Thyroid gland (tissue), 4 donors: ENCODE measurements at regions not wholly inside any gene's neighbourhood (a gene's known extent, or its start where the extent isn't known, plus 50 kb on each side); places are given as distances from the start of the nearest gene placed in this dataset.

Experiments
- DNase-seq, 2 donors: peaks; one replicate each; pipeline ENCODE4 v3.0.0-alpha.2; 2019
- H3K27ac ChIP-seq, 3 donors: fragments of 200-600 bp; sonication (generic); 1 replicate in 2 of 3; 2 replicates in 1 of 3; pipeline ENCODE4 v1.5.1; 2016 to 2019; ENCODE audit warnings: mild to moderate bottlenecking in 1 of 3, moderate library complexity in 1 of 3
- H3K27me3 ChIP-seq: fragments of 200-600 bp; sonication (generic); one replicate; pipeline ENCODE4 v1.5.1; 2019
- H3K36me3 ChIP-seq, 2 donors: fragments of 200-600 bp; sonication (generic); one replicate each; pipeline ENCODE4 v1.5.1; 2016 to 2019
- H3K4me1 ChIP-seq, 2 donors: fragments of 200-600 bp; sonication (generic); one replicate each; pipeline ENCODE4 v1.5.1; 2017 to 2019
- H3K4me3 ChIP-seq, 3 donors: fragments of 200-600 bp; sonication (generic); replicated peaks in 1 of 3; 1 replicate in 2 of 3; 2 replicates in 1 of 3; pipeline ENCODE4 v1.5.1; 2016; ENCODE audit warnings: mild to moderate bottlenecking in 1 of 3
- H3K9me3 ChIP-seq: fragments of 200-600 bp; sonication (generic); one replicate; pipeline ENCODE4 v1.5.1; 2017
- POLR2A ChIP-seq, 2 donors: fragments of 450-650 bp; IDR thresholded peaks; one replicate each; pipeline ENCODE4 v1.6.1; 2017; ENCODE audit warnings: antibody characterized with exemption in 2 of 2, mild to moderate bottlenecking in 2 of 2, moderate library complexity in 1 of 2
- WGBS, 2 donors: methylation state at CpG; one replicate each; pipeline ENCODE4 v1.1.5; 2017; 5-methylcytosine and 5-hydroxymethylcytosine counted together
- intact Hi-C: fragments of 100-400 bp; cut with DNase I; formaldehyde crosslinking; loops from one replicate; pipeline ENCODE4 v1.15.1; 2023
- TF ChIP-seq, protein P1 (sequence below), 6 experiments: fragments of 200-600 bp in 3 of 6; fragments of 450-650 bp in 3 of 6; sonication (generic) in 3 of 6; IDR thresholded peaks; one replicate each; pipeline ENCODE4 v1.5.1; 2016 to 2019; ENCODE audit warnings: antibody characterized with exemption in 6 of 6, mild to moderate bottlenecking in 2 of 6, inconsistent platforms in 1 of 6, moderate library complexity in 1 of 6

DNA sequence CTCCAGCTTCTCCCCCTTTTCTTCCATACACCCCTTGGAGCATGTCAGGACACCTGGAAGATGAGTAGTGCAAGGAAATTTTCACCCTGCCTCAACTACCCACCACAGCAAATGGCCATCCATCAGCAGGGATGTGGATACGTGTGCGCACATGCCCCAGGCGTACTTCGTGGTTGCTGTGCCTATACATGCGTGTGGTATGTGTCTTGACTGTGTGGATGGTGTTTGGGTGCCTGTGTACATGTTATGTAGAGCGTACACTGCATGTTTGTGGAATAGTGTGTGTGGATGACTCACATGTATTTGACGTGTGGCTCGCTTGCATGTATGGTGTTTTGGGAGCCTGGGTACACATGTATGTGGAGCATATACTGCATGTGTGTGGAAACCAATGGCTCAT, 158.5 kb downstream of the RRAGC start:
- no peaks in the 10 kb centered on the region for H3K36me3 ChIP-seq
- no peak overlapping the region for H3K4me3 ChIP-seq
- H3K9me3 ChIP-seq: no peaks in the 10 kb centered on the region
- intact Hi-C loops: no loop called here
- no peaks in the 10 kb centered on the region for H3K27me3 ChIP-seq
- DNase-seq: no peak
- 91 to 92% methylated on average over 8 of the region's 8 CpGs for WGBS, 2 donors
- H3K4me1 ChIP-seq: no peaks in the 10 kb centered on the region
- TF ChIP-seq POLR2A (IDR thresholded peaks at IDR 0.05): no peak
- TF ChIP-seq, protein P1, sequence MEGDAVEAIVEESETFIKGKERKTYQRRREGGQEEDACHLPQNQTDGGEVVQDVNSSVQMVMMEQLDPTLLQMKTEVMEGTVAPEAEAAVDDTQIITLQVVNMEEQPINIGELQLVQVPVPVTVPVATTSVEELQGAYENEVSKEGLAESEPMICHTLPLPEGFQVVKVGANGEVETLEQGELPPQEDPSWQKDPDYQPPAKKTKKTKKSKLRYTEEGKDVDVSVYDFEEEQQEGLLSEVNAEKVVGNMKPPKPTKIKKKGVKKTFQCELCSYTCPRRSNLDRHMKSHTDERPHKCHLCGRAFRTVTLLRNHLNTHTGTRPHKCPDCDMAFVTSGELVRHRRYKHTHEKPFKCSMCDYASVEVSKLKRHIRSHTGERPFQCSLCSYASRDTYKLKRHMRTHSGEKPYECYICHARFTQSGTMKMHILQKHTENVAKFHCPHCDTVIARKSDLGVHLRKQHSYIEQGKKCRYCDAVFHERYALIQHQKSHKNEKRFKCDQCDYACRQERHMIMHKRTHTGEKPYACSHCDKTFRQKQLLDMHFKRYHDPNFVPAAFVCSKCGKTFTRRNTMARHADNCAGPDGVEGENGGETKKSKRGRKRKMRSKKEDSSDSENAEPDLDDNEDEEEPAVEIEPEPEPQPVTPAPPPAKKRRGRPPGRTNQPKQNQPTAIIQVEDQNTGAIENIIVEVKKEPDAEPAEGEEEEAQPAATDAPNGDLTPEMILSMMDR (IDR thresholded peaks at IDR 0.05): no peak
- H3K27ac ChIP-seq: no peak overlapping the region

DNA sequence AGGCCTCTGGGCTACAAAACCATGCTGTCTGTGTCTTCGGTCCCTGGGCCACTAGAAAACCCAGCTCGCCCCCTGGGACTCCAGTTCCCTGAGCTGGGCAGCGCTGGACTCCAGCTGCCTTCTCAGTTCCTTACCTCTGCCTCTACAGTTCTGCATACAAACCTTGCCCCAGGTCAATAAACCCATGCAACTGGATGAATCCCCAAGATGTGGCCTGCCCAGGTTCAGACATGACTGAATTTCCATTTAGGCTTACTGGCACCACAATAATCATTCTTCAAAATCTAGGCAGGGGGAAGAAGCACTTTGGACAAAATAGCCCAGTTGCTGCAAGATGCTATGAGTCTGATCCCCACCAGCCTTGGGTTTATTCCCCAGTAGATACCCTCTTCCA, 159.5 kb downstream of the RRAGC start:
- no peak for TF ChIP-seq POLR2A (IDR thresholded peaks at IDR 0.05)
- TF ChIP-seq, protein P1 (IDR thresholded peaks at IDR 0.05): no peak
- Histone ChIP-seq H3K27ac (no peak overlapping the region), H3K27me3 (no peaks in the 10 kb centered on the region), H3K9me3 (no peaks in the 10 kb centered on the region), H3K4me1 (no peaks in the 10 kb centered on the region), H3K36me3 (no peaks in the 10 kb centered on the region), H3K4me3 (no peak overlapping the region)
- DNase-seq: no peak
- WGBS, 2 donors: 93% methylated on average over 3 of the region's 3 CpGs
- intact Hi-C loops: no loop called here

DNA sequence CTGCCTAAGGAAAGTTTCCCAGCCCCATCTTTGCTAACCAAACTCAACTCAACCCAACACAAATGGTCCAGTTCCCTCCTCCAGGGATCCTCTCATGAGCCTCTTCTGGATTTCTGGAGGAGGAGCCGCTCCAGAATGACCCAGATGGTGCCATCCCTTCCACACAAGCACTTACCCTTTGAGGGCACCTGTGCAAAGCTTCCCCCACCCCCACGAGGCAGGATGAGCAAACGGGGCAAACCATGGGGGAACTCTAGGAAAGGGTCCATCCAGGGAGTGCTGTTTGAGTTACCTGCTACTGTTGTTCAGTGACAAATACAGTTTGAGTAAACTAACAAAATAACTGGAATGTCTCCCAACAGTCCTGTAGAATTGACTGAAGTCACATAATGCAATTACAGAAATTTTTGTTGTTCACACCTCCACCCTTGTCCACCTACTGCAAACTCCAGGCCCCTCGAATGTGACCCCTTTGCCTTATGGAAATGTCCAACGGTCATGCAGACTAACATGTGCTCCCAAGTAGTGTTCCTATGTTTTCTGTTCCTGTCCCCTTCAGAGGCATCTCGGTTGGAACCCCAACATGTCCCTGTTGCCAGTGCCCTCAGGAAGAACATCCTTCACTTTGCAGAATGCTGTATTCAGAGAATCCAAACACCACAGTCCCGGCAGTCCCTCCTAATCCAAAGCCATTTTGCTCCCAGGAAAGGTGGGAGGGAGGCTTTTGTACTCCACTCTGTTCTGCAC, 160.1 kb downstream of the RRAGC start:
- 58 to 77% methylated on average over 7 of the region's 7 CpGs for WGBS, 2 donors
- H3K4me3 ChIP-seq: no peak overlapping the region

DNA sequence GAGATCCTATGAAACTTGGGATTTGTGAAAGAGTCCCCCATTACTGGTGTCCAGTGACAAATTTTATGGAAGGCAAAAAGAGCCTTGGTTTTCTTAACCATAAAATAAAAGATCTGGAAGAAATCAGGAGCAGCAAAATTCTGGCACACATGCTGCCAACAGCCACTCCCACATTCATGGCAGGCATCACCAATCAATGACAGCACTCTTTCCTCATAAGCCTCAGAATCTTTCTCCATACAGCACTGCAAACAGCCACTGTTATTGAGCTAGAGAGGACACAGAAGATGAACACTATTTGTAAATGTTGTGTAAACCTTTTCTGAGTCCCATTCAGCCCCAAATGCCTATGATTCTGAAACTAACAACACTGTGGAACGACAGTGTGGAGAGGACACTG, 162.2 kb downstream of the RRAGC start:
- TF ChIP-seq, protein P1 (IDR thresholded peaks at IDR 0.05): no peak
- no peak for TF ChIP-seq POLR2A (IDR thresholded peaks at IDR 0.05)
- Histone ChIP-seq H3K4me3 (no peak overlapping the region), H3K27ac (no peak overlapping the region), H3K36me3 (no peaks in the 10 kb centered on the region), H3K4me1 (no peaks in the 10 kb centered on the region), H3K27me3 (no peaks in the 10 kb centered on the region), H3K9me3 (no peaks in the 10 kb centered on the region)
- no peak for DNase-seq
- 58 to 67% methylated on average over 1 of the region's 1 CpG for WGBS, 2 donors
- intact Hi-C loops: no loop called here

More for the DNA sequence above, 160.1 kb downstream of the RRAGC start:
- DNase-seq: no peak
- no peaks in the 10 kb centered on the region for H3K36me3 ChIP-seq
- H3K27me3 ChIP-seq: no peaks in the 10 kb centered on the region
- intact Hi-C loops: no loop called here
- no peak overlapping the region for H3K27ac ChIP-seq
- no peaks in the 10 kb centered on the region for H3K9me3 ChIP-seq
- no peaks in the 10 kb centered on the region for H3K4me1 ChIP-seq
- TF ChIP-seq POLR2A (IDR thresholded peaks at IDR 0.05): no peak
- TF ChIP-seq, protein P1 (IDR thresholded peaks at IDR 0.05): no peak

DNA sequence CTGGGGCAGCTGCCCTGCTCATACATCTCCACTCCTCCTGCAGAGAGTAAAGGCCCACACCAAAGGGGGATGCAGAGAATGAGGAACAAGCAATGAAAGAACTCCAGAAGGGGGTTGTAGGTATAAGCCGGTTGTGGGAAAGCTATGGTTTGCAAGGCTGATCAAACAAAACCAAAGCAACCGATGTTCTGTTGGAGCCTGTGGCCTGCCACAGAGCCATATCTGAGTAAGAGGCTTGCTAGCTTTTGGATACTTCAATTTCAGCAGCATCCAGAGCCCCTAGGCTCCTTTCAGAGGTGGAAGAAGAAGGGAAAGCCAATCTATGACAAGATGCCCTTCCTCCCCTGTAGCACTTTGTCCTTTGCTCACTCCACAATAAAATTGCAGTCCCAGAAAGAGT, 163.2 kb downstream of the RRAGC start:
- Histone ChIP-seq H3K36me3 (no peaks in the 10 kb centered on the region), H3K27ac (no peak overlapping the region), H3K27me3 (no peaks in the 10 kb centered on the region), H3K9me3 (no peaks in the 10 kb centered on the region), H3K4me1 (no peaks in the 10 kb centered on the region), H3K4me3 (no peak overlapping the region)
- intact Hi-C loops: no loop called here
- DNase-seq: no peak
- no peak for TF ChIP-seq POLR2A (IDR thresholded peaks at IDR 0.05)
- TF ChIP-seq, protein P1 (IDR thresholded peaks at IDR 0.05): no peak
- 88 to 94% methylated on average over 2 of the region's 2 CpGs for WGBS, 2 donors
